ENCODE measurements at regions not wholly inside any gene's neighbourhood (a gene's known extent, or its start where the extent isn't known, plus 50 kb on each side); places are given as distances from the start of the nearest gene placed in this dataset.

DNA sequence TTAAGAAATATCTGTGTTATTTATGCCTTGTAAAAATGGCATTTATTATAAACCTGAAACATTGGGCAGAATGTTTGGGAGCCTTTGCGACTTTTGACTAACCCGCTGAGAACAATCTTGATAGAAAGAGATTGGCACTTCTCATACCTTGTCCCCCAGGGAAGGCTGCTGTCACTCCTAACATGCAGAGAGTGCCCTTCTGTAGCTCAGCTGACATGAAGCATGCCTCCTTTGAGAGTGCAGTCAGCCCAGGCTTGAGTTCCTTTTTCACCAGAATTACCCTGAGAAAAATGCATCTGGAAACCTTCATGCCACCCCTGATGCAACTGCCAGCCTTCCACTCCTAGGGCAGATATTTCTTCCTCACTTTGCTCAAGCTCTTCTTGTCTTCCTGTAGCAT lies 569.2 kb upstream of the ARPP21 start:
- H3K9ac ChIP-seq (ENCODE audit: low read length) = no peak overlapping the region
- no peak for DNase-seq
- H3K4ac ChIP-seq (ENCODE audit: low read depth, low read length) = no peak overlapping the region
- no peak overlapping the region for H3K14ac ChIP-seq (ENCODE audit: low read length)
- H2BK5ac ChIP-seq (ENCODE audit: low read depth, low read length, poor library complexity) = no peak overlapping the region
- H3K4me1 ChIP-seq (ENCODE audit: control insufficient read depth in 1 of 2, insufficient read depth in 2 of 2, low read length in 2 of 2) = no peaks in the 10 kb centered on the region
- no peak overlapping the region for H3K4me2 ChIP-seq (ENCODE audit: low read length)
- no peak overlapping the region for H4K12ac ChIP-seq (ENCODE audit: low read depth, low read length)
- H2BK120ac ChIP-seq (ENCODE audit: insufficient read depth, low read length, poor library complexity) = no peak overlapping the region
- H3K79me2 ChIP-seq (ENCODE audit: control insufficient read depth, insufficient read depth, low read length, poor library complexity) = no peaks in the 10 kb centered on the region
- H3K4me3 ChIP-seq (ENCODE audit: low read depth, low read length) = no peak overlapping the region
- H3K79me1 ChIP-seq (ENCODE audit: low read length) = no peaks in the 10 kb centered on the region
- no peak overlapping the region for H2BK12ac ChIP-seq (ENCODE audit: low read length)
- no peak overlapping the region for H4K8ac ChIP-seq (ENCODE audit: low read depth, low read length)
- no CpG with 5 or more reads among the region's 2 CpGs for WGBS (ENCODE audit: extremely low coverage, insufficient coverage, insufficient read length)
- no peak overlapping the region for H4K91ac ChIP-seq (ENCODE audit: low read depth, low read length)
- H3K27ac ChIP-seq (ENCODE audit: low read depth, low read length) = no peak overlapping the region
- no peaks in the 10 kb centered on the region for H3K9me3 ChIP-seq (ENCODE audit: insufficient read depth, low read depth, low read length)
- no peak overlapping the region for H2AFZ ChIP-seq (ENCODE audit: insufficient read depth, low read length, poor library complexity)
- H3K23ac ChIP-seq (ENCODE audit: low read length) = no peak overlapping the region
- H2AK5ac ChIP-seq (ENCODE audit: low read length) = no peak overlapping the region
- no peaks in the 10 kb centered on the region for H3K27me3 ChIP-seq (ENCODE audit: insufficient read depth, low read length)
- no peaks in the 10 kb centered on the region for H3K36me3 ChIP-seq (ENCODE audit: control insufficient read depth in 1 of 2, insufficient read depth in 2 of 2, low read length in 2 of 2)
- no peak overlapping the region for H3K18ac ChIP-seq (ENCODE audit: low read length)

DNA sequence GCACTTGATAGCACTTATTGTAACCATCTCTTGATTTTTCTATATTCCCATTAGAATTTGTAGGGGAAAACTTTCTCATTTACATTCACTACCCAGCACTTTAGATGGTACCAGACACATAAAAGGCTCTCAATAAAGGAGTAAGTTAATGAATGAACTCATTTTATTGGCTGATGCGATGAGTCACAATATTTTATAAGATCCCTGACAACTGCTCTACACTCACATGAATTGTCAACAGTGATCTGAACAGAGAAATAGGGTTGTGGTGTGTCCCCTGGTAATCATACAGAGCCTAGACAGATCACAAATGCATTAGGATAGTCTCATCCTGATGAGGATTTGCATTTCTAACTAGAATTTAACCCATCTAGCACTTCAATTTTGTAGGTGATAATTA lies 567.6 kb upstream of the ARPP21 start:
- no CpG with 5 or more reads among the region's 1 CpG for WGBS (ENCODE audit: extremely low coverage, insufficient coverage, insufficient read length)
- H3K18ac ChIP-seq (ENCODE audit: low read length) = no peak overlapping the region
- H3K27ac ChIP-seq (ENCODE audit: low read depth, low read length) = no peak overlapping the region
- no peak overlapping the region for H2AFZ ChIP-seq (ENCODE audit: insufficient read depth, low read length, poor library complexity)
- no peaks in the 10 kb centered on the region for H3K9me3 ChIP-seq (ENCODE audit: insufficient read depth, low read depth, low read length)
- no peak overlapping the region for H2BK5ac ChIP-seq (ENCODE audit: low read depth, low read length, poor library complexity)
- H2BK12ac ChIP-seq (ENCODE audit: low read length) = no peak overlapping the region
- no peaks in the 10 kb centered on the region for H3K4me1 ChIP-seq (ENCODE audit: control insufficient read depth in 1 of 2, insufficient read depth in 2 of 2, low read length in 2 of 2)
- H4K12ac ChIP-seq (ENCODE audit: low read depth, low read length) = no peak overlapping the region
- H3K9ac ChIP-seq (ENCODE audit: low read length) = no peak overlapping the region
- no peak overlapping the region for H4K91ac ChIP-seq (ENCODE audit: low read depth, low read length)
- no peak overlapping the region for H3K14ac ChIP-seq (ENCODE audit: low read length)
- H3K4ac ChIP-seq (ENCODE audit: low read depth, low read length) = no peak overlapping the region
- H3K23ac ChIP-seq (ENCODE audit: low read length) = no peak overlapping the region
- no peaks in the 10 kb centered on the region for H3K36me3 ChIP-seq (ENCODE audit: control insufficient read depth in 1 of 2, insufficient read depth in 2 of 2, low read length in 2 of 2)
- H4K8ac ChIP-seq (ENCODE audit: low read depth, low read length) = no peak overlapping the region
- H3K4me3 ChIP-seq (ENCODE audit: low read depth, low read length) = no peak overlapping the region
- H3K79me2 ChIP-seq (ENCODE audit: control insufficient read depth, insufficient read depth, low read length, poor library complexity) = no peaks in the 10 kb centered on the region
- no peaks in the 10 kb centered on the region for H3K27me3 ChIP-seq (ENCODE audit: insufficient read depth, low read length)
- H2AK5ac ChIP-seq (ENCODE audit: low read length) = no peak overlapping the region
- no peak for DNase-seq
- H3K4me2 ChIP-seq (ENCODE audit: low read length) = no peak overlapping the region
- H3K79me1 ChIP-seq (ENCODE audit: low read length) = no peaks in the 10 kb centered on the region
- H2BK120ac ChIP-seq (ENCODE audit: insufficient read depth, low read length, poor library complexity) = no peak overlapping the region

DNA sequence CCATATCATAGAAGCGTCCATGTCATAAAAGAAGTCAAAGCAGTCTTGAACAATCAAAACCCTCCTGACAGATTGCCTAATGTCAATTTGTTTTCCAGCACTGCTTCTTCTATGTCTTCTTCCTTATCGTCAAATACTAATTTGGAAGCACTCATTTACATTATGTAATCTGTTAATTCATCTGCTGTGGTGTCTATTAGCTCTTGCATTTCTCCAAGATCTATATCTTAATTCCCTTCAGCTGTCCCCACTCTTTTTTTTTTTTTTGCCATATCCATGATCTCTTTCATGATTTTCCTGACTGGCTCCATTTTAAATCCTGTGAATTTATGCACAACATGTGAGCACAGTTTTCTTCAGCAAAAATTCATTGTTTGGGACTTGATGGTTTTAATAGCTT lies 560.5 kb upstream of the ARPP21 start:
- Histone ChIP-seq H3K9me3 (ENCODE audit: insufficient read depth, low read depth, low read length) (no peaks in the 10 kb centered on the region), H3K4me1 (ENCODE audit: control insufficient read depth in 1 of 2, insufficient read depth in 2 of 2, low read length in 2 of 2) (no peaks in the 10 kb centered on the region), H4K8ac (ENCODE audit: low read depth, low read length) (no peak overlapping the region), H3K4me2 (ENCODE audit: low read length) (no peak overlapping the region), H2BK120ac (ENCODE audit: insufficient read depth, low read length, poor library complexity) (no peak overlapping the region), H2BK12ac (ENCODE audit: low read length) (no peak overlapping the region), H3K27me3 (ENCODE audit: insufficient read depth, low read length) (no peaks in the 10 kb centered on the region), H3K9ac (ENCODE audit: low read length) (no peak overlapping the region), H2AK5ac (ENCODE audit: low read length) (no peak overlapping the region), H2AFZ (ENCODE audit: insufficient read depth, low read length, poor library complexity) (no peak overlapping the region), H3K23ac (ENCODE audit: low read length) (no peak overlapping the region), H4K12ac (ENCODE audit: low read depth, low read length) (no peak overlapping the region), H2BK5ac (ENCODE audit: low read depth, low read length, poor library complexity) (no peak overlapping the region), H3K14ac (ENCODE audit: low read length) (no peak overlapping the region), H4K91ac (ENCODE audit: low read depth, low read length) (no peak overlapping the region), H3K79me2 (ENCODE audit: control insufficient read depth, insufficient read depth, low read length, poor library complexity) (no peaks in the 10 kb centered on the region), H3K36me3 (ENCODE audit: control insufficient read depth in 1 of 2, insufficient read depth in 2 of 2, low read length in 2 of 2) (no peaks in the 10 kb centered on the region), H3K27ac (ENCODE audit: low read depth, low read length) (no peak overlapping the region), H3K79me1 (ENCODE audit: low read length) (no peaks in the 10 kb centered on the region), H3K18ac (ENCODE audit: low read length) (no peak overlapping the region), H3K4me3 (ENCODE audit: low read depth, low read length) (no peak overlapping the region), H3K4ac (ENCODE audit: low read depth, low read length) (no peak overlapping the region)
- WGBS (ENCODE audit: extremely low coverage, insufficient coverage, insufficient read length) = no CpG with 5 or more reads among the region's 2 CpGs
- no peak for DNase-seq

DNA sequence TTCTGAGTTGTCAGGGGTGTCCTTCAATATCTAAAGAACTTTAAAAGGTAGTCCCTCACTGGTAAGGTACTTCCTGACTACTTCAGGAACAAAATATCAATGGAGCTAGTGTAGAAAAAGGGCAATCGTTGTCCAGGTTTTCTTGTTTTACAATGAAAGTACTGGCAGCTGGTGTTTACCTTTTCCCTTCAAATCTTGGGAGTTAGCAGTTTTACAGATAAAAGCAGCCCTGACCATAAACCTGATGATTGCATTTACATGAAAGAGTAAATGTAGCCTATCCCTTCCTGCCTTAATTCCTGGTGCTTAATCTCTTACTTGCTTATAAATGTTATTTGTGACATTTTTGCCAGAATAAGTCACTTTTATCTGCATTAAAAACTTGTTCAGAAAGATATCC lies 559.9 kb upstream of the ARPP21 start:
- no CpG with 5 or more reads among the region's 1 CpG for WGBS (ENCODE audit: extremely low coverage, insufficient coverage, insufficient read length)

More for the DNA sequence above, 559.9 kb upstream of the ARPP21 start:
- no peaks in the 10 kb centered on the region for H3K4me1 ChIP-seq (ENCODE audit: control insufficient read depth in 1 of 2, insufficient read depth in 2 of 2, low read length in 2 of 2)
- no peak overlapping the region for H3K4me2 ChIP-seq (ENCODE audit: low read length)
- H3K9me3 ChIP-seq (ENCODE audit: insufficient read depth, low read depth, low read length) = no peaks in the 10 kb centered on the region
- no peak overlapping the region for H3K4ac ChIP-seq (ENCODE audit: low read depth, low read length)
- H3K23ac ChIP-seq (ENCODE audit: low read length) = no peak overlapping the region
- H3K18ac ChIP-seq (ENCODE audit: low read length) = no peak overlapping the region
- no peak overlapping the region for H2AFZ ChIP-seq (ENCODE audit: insufficient read depth, low read length, poor library complexity)
- H2BK12ac ChIP-seq (ENCODE audit: low read length) = no peak overlapping the region
- DNase-seq = no peak
- H3K27me3 ChIP-seq (ENCODE audit: insufficient read depth, low read length) = no peaks in the 10 kb centered on the region
- no peak overlapping the region for H2BK5ac ChIP-seq (ENCODE audit: low read depth, low read length, poor library complexity)
- H2BK120ac ChIP-seq (ENCODE audit: insufficient read depth, low read length, poor library complexity) = no peak overlapping the region
- H4K12ac ChIP-seq (ENCODE audit: low read depth, low read length) = no peak overlapping the region
- H3K4me3 ChIP-seq (ENCODE audit: low read depth, low read length) = no peak overlapping the region
- no peak overlapping the region for H4K8ac ChIP-seq (ENCODE audit: low read depth, low read length)
- H3K9ac ChIP-seq (ENCODE audit: low read length) = no peak overlapping the region
- H3K14ac ChIP-seq (ENCODE audit: low read length) = no peak overlapping the region
- H3K79me1 ChIP-seq (ENCODE audit: low read length) = no peaks in the 10 kb centered on the region
- no peak overlapping the region for H4K91ac ChIP-seq (ENCODE audit: low read depth, low read length)
- no peak overlapping the region for H2AK5ac ChIP-seq (ENCODE audit: low read length)
- H3K27ac ChIP-seq (ENCODE audit: low read depth, low read length) = no peak overlapping the region
- no peaks in the 10 kb centered on the region for H3K36me3 ChIP-seq (ENCODE audit: control insufficient read depth in 1 of 2, insufficient read depth in 2 of 2, low read length in 2 of 2)
- H3K79me2 ChIP-seq (ENCODE audit: control insufficient read depth, insufficient read depth, low read length, poor library complexity) = no peaks in the 10 kb centered on the region

Data from trophoblast cell (in vitro differentiated cells and primary cell).